Brain microvascular endothelial cell (primary cell): ENCODE measurements at regions not wholly inside any gene's neighbourhood (a gene's known extent, or its start where the extent isn't known, plus 50 kb on each side); places are given as distances from the start of the nearest gene placed in this dataset.

Source experiments
- DNase-seq: peaks from one replicate; pipeline ENCODE4 v3.0.0-alpha.2; 2020
- H3K27ac ChIP-seq: fragments of 250-450 bp; sonication (Bioruptor Pico); 2 replicates; pipeline ENCODE4 v1.5.1; 2020; ENCODE audit warnings: mild to moderate bottlenecking, moderate library complexity
- H3K27me3 ChIP-seq: fragments of 250-450 bp; sonication (Bioruptor Pico); replicated peaks from 2 replicates; pipeline ENCODE4 v1.5.1; 2020; ENCODE audit warnings: mild to moderate bottlenecking
- H3K36me3 ChIP-seq: fragments of 250-450 bp; sonication (Bioruptor Pico); replicated peaks from 2 replicates; pipeline ENCODE4 v1.5.1; 2020; ENCODE audit warnings: mild to moderate bottlenecking
- H3K4me3 ChIP-seq: 2 replicates; pipeline ENCODE4 v1.5.1; 2011; ENCODE audit warnings: low read depth, mild to moderate bottlenecking, control low read depth, low read length, moderate library complexity
- CTCF ChIP-seq: IDR thresholded peaks from 2 replicates; pipeline ENCODE4 v1.5.1; 2011; ENCODE audit warnings: low read depth, mild to moderate bottlenecking, moderate library complexity, low read length, control low read depth, inconsistent platforms; ENCODE audit errors: missing control alignments
- in situ Hi-C: cut with HindIII; loops from 2 replicates; pipeline ENCODE4 v1.10.0; 2017; ENCODE audit warnings: low sequenced_read_pairs, low pct_ligation_motif_present

DNA sequence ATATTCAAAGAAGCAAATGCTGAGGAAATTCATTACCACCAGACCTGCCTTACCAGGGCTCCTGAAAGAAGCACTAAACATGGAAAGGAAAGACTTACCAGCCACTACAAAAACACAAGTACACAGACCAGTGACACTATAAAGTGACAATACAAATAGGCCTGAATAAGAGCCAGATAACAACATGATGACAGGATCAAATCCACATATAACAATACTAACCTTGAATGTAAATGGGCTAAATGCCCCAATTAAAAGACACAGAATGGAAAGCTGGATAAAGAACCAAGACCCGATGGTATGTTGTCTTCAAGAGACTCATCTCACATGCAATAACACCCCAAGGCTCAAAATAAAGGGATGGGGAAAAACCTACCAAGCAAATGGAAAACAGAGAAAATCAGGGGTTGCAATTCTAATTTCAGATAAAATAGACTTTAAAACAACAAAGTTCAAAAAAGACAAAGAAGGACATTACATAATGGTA, 353.4 kb downstream of the LNPK start:
- H3K36me3 ChIP-seq: no peaks in the 10 kb centered on the region
- H3K4me3 ChIP-seq: no peak overlapping the region
- DNase-seq: no peak
- no peaks in the 10 kb centered on the region for H3K27me3 ChIP-seq
- in situ Hi-C loops: no loop called here
- no peak for TF ChIP-seq CTCF
- no peak overlapping the region for H3K27ac ChIP-seq

DNA sequence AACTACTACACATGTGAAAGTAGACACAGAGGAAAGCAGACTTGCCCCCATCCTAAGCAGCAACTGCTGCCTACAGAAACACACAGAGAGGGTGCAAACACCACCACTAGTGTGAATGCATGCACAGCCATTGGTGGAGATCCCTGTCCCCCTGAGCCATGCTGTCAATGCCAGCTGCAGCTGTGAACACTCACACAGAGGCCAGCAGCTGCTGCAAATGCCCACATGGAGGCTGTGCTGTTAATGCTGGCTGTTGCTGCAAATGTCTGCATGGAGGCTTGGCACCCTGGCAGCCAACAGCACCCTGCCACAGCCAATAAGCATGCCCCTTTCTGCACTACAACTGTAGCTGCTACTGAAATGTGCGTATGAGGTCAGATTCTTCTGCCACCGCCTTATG, 355.0 kb downstream of the LNPK start:
- Histone ChIP-seq H3K27me3 (no peaks in the 10 kb centered on the region), H3K27ac (no peak overlapping the region), H3K36me3 (no peaks in the 10 kb centered on the region), H3K4me3 (no peak overlapping the region)
- DNase-seq: no peak
- no peak for TF ChIP-seq CTCF
- in situ Hi-C loops: no loop called here

- H3K27ac ChIP-seq: no peak overlapping the region
- no peak overlapping the region for H3K4me3 ChIP-seq
- DNase-seq: no peak
- no peaks in the 10 kb centered on the region for H3K36me3 ChIP-seq
- H3K27me3 ChIP-seq: no peaks in the 10 kb centered on the region
- in situ Hi-C loops: no loop called here
- no peak for TF ChIP-seq CTCF
These were observed 361.4 kb downstream of the LNPK start for GRCh38 chr2:175640655-175641054.

- no peak for DNase-seq
- H3K27me3 ChIP-seq: no peaks in the 10 kb centered on the region
- in situ Hi-C loops: no loop called here
- H3K36me3 ChIP-seq: no peaks in the 10 kb centered on the region
- no peak overlapping the region for H3K4me3 ChIP-seq
- H3K27ac ChIP-seq: no peak overlapping the region
- TF ChIP-seq CTCF: no peak
These were observed 368.8 kb downstream of the LNPK start for GRCh38 chr2:175633227-175633626.

GRCh38 chr2:175631245-175631623, 370.8 kb downstream of the LNPK start:
- DNase-seq: no peak
- Histone ChIP-seq H3K27ac (no peak overlapping the region), H3K4me3 (no peak overlapping the region), H3K27me3 (no peaks in the 10 kb centered on the region), H3K36me3 (no peaks in the 10 kb centered on the region)
- in situ Hi-C loops: no loop called here
- TF ChIP-seq CTCF: no peak
